ENCODE measurements at regions not wholly inside any gene's neighbourhood (a gene's known extent, or its start where the extent isn't known, plus 50 kb on each side); places are given as distances from the start of the nearest gene placed in this dataset.

GRCh38 chr1:81179242-81179641 lies 621.5 kb upstream of the ADGRL2 start:
- TF ChIP-seq POLR2AphosphoS5 (IDR thresholded peaks at IDR 0.05; ENCODE audit: borderline replicate concordance, low read depth, low read length) (no peak), EZH2 (IDR thresholded peaks at IDR 0.05) (no peak), FOXP2 (optimal IDR thresholded peaks at IDR 0.05; ENCODE audit: control extremely low read depth, extremely low read length, insufficient read depth) (no peak)

Measured in SK-N-MC (cell line).